ENCODE measurements at regions not wholly inside any gene's neighbourhood (a gene's known extent, or its start where the extent isn't known, plus 50 kb on each side); places are given as distances from the start of the nearest gene placed in this dataset.

DNA sequence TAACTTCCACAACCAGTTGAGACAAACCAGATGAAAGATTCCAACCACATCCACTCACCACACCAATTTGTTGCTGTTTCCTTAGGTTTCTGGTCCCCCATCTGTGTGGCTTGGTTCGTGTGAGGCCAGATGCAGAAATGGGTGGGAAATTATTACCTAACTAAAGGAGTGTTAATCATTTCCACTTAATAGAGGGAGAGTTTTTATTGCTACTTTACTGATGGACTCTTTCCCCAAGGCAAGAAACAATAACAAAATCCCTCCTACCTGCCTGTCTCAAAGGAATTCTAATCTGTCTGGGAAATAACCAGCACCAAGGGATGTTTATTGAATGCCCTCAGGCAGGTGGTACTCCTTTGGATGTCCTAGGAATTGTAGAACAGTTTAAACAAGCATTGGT is 76.3 kb downstream of the TMEM167A start:
- no peak overlapping the region for H2BK120ac ChIP-seq (replicated peaks; ENCODE audit: low read depth, low read length)
- H3K9me3 ChIP-seq (ENCODE audit: insufficient read depth in 2 of 2, low read depth in 1 of 2, low read length in 1 of 2): no peaks in the 10 kb centered on the region
- H2BK15ac ChIP-seq (ENCODE audit: low read length): no peak overlapping the region
- ChIA-PET CTCF (ENCODE audit: partially characterized antibody) (interaction anchor here (0.8 kb wide), 1 partner anchor 12 kb away, joined by 3 read pairs; no protein-coding TSS in a partner anchor), POLR2A (ENCODE audit: partially characterized antibody) (no interaction called here)
- H2BK12ac ChIP-seq (ENCODE audit: low read depth, low read length): no peak overlapping the region
- H3K4me3 ChIP-seq (ENCODE audit: extremely low read depth in 1 of 4, insufficient read depth in 2 of 4, low read depth in 3 of 4, low read length in 4 of 4): no peak overlapping the region
- H3K23me2 ChIP-seq (ENCODE audit: low read depth, low read length): no peaks in the 10 kb centered on the region
- WGBS, 2 experiments (ENCODE audit: extremely low coverage in 1 of 2, insufficient coverage in 1 of 2, insufficient read length in 1 of 2, insufficient replicate concordance in 2 of 2, low coverage in 1 of 2, low lambda C conversion rate in 2 of 2, missing lambda C conversion rate in 1 of 2): 88% methylated on average over 1 of the region's 1 CpG; no CpG with 5 or more reads in 1 of the 2 experiments
- no peak overlapping the region for H3K23ac ChIP-seq (ENCODE audit: insufficient read length)
- no peak overlapping the region for H3K14ac ChIP-seq (ENCODE audit: insufficient read length)
- H3K27ac ChIP-seq (ENCODE audit: low read depth, low read length): no peak overlapping the region
- H3K79me2 ChIP-seq (ENCODE audit: control insufficient read depth in 1 of 2, insufficient read depth in 2 of 2, low read length in 2 of 2): no peaks in the 10 kb centered on the region
- no peak overlapping the region for H4K5ac ChIP-seq (ENCODE audit: insufficient read length, low read depth, low read length)
- no peak overlapping the region for H4K91ac ChIP-seq (replicated peaks; ENCODE audit: insufficient read length, low read length)
- no peaks in the 10 kb centered on the region for H3K36me3 ChIP-seq (ENCODE audit: control insufficient read depth in 2 of 4, insufficient read depth in 4 of 4, low read length in 3 of 4)
- H3K56ac ChIP-seq (replicated peaks; ENCODE audit: insufficient read length, low read depth, low read length): no peak overlapping the region
- no peak overlapping the region for H3K18ac ChIP-seq (ENCODE audit: extremely low read depth, low read length)
- H2BK20ac ChIP-seq (ENCODE audit: low read length): no peak overlapping the region
- H2BK5ac ChIP-seq (ENCODE audit: low read depth, low read length): no peak overlapping the region
- no peak overlapping the region for H3K4ac ChIP-seq (replicated peaks; ENCODE audit: insufficient read length, low read depth, low read length)
- no peaks in the 10 kb centered on the region for H3K79me1 ChIP-seq (ENCODE audit: low read depth, low read length)
- no peak overlapping the region for H3K4me2 ChIP-seq (ENCODE audit: insufficient read depth in 1 of 2, low read depth in 2 of 2, low read length in 2 of 2)
- FAIRE-seq: no peak
- H3K27me3 ChIP-seq (replicated peaks in 1 of 4; ENCODE audit: control insufficient read depth in 3 of 4, extremely low read depth in 1 of 4, insufficient read depth in 3 of 4, low read length in 3 of 4): no peaks in the 10 kb centered on the region
- H3K9ac ChIP-seq (replicated peaks in 1 of 4; ENCODE audit: extremely low read depth in 1 of 4, low read depth in 3 of 4, low read length in 3 of 4): no peak overlapping the region
- no peak for DNase-seq (ENCODE audit: low read depth in 1 of 2, low spot score in 2 of 2)
- H4K20me1 ChIP-seq (replicated peaks in 1 of 2; ENCODE audit: control insufficient read depth in 1 of 2, insufficient read depth in 2 of 2, low read length in 2 of 2): no peaks in the 10 kb centered on the region
- H4K8ac ChIP-seq (ENCODE audit: extremely low read depth, insufficient read depth, low read length): no peak overlapping the region
- H2AFZ ChIP-seq (ENCODE audit: low read length): no peak overlapping the region
- peaks cover 0 to 8% (median 0%) of the 10 kb centered on the region in 4 experiments; a peak in 5 of 7 replicates for H3K4me1 ChIP-seq (replicated peaks in 1 of 4; ENCODE audit: control insufficient read depth in 3 of 4, insufficient read depth in 4 of 4, low read length in 3 of 4)
- H2AK5ac ChIP-seq (ENCODE audit: low read depth, low read length): no peak overlapping the region
- TF ChIP-seq TBP (IDR thresholded peaks at IDR 0.05; ENCODE audit: low read depth, low read length) (no peak), CBX5 (IDR thresholded peaks at IDR 0.05; ENCODE audit: low read depth, low read length) (no peak), RBBP5 (IDR thresholded peaks at IDR 0.05; ENCODE audit: borderline replicate concordance, low read depth, low read length) (no peak), PHF8 (conservative IDR thresholded peaks at IDR 0.05; ENCODE audit: low read depth, low read length) (no peak), FOSL1 (IDR thresholded peaks at IDR 0.05; ENCODE audit: insufficient read depth, low read depth, low read length) (no peak), POU5F1 (IDR thresholded peaks at IDR 0.05; ENCODE audit: low read depth, low read length) (no peak), GTF2F1 (IDR thresholded peaks at IDR 0.05; ENCODE audit: borderline replicate concordance, low read depth, low read length) (no peak), CREB1 (IDR thresholded peaks at IDR 0.05) (no peak), ASH2L (IDR thresholded peaks at IDR 0.05; ENCODE audit: low read length) (no peak)

All from H1 (cell line).